Sciatic nerve (tissue), 2 donors: ENCODE measurements at regions not wholly inside any gene's neighbourhood (a gene's known extent, or its start where the extent isn't known, plus 50 kb on each side); places are given as distances from the start of the nearest gene placed in this dataset.
A peak's percentile ranks its signal among the peaks of the same experiment; 100 is the strongest.
"Not testable (repeated sequence)": the region's sequence is repeated elsewhere in the genome, so short reads cannot be mapped to it uniquely, and the experiment has no call there.

Experiments used
- ATAC-seq: fragments of 200-7000 bp; cut with Tn5 transposase; one replicate; pipeline ENCODE4 v1.9.1; 2020; ENCODE audit warnings: mild to moderate bottlenecking, moderate library complexity
- DNase-seq: peaks from one replicate; pipeline ENCODE4 v3.0.0-alpha.2; 2020; ENCODE audit warnings: low spot score
- intact Hi-C: fragments of 100-400 bp; cut with DNase I; formaldehyde crosslinking; loops from one replicate; pipeline ENCODE4 v1.14.2; 2022
- donor health status: DM: no; HTN: no; CAD: no.
- donor health status: DM: no; HTN: no; CAD: no.

DNA sequence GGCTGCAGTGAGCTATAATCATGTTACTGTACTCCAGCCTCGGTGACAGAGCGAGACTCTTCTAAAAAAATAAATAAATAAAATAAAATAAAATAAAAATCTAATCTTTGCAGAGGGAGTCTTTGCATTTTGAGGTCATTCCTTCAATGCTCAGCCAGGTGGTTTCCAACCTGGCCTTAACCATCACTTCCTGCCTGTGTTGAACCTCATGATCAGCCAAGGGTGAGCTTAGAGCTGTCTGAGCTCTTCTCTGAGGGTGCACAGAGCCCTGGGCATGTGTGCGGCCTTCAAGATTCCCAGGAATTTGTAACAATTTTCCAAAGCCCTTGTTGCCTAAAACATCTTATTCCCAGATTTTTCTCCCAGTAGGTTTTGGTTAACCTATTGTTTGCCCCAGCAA is 94.3 kb downstream of the KCNJ12 start:
- intact Hi-C loops, ATAC-seq, DNase-seq: not testable (repeated sequence)

DNA sequence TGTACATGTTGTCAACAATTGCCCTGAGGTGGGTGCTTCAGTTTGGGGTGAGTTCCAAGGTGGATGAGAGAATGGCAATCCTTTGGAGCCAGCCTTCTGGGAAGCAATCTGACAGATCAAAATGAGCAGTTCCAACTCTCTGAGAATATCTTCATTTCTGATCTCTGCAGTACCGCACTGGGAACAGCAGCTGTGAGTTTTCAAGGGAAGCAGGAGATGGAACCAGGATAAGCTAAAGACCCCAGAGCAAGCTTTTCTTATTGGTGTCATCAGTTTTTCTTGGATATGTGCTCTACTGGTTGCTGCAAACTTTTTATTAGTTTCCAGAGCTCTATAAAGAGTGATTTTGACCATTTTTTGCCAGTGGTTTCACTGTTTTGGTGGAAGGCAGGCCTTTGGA is 94.7 kb downstream of the KCNJ12 start:
- intact Hi-C loops, result no loop called here
- no peak for ATAC-seq
- DNase-seq, result no peak

GRCh38 chr17:21474815-21475214 is 98.7 kb downstream of the KCNJ12 start:
- intact Hi-C loops, result no loop called here
- DNase-seq (no peak), ATAC-seq (no peak)

DNA sequence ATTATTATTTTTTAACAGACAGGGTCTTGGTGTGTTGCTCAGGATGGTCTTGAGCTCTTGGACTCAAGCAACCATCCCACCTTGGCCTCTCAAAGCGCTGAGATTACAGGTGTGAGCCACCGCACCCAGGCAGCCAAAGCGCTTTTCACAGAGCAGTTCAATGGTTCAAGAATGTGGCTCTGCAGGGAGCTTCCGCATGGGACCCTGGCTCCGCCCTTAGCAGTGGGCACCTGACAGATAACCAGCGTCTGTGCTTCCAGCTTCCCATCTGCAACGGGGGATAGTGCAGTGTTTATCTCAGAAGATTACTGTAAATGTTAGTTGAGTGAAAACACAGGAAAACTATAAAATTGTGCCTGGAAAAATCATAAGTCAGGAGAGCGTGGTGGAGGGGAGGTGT is 99.4 kb downstream of the KCNJ12 start:
- intact Hi-C loops, result no loop called here
- ATAC-seq, result no peak
- DNase-seq, result no peak

- ATAC-seq, result no peak
- no peak for DNase-seq
- intact Hi-C loops, result no loop called here
Measured at GRCh38 chr17:21476867-21477266, 100.7 kb downstream of the KCNJ12 start.

- intact Hi-C loops, result no loop called here
- DNase-seq (no peak), ATAC-seq (no peak)
Measured at GRCh38 chr17:21482189-21482865, 106.2 kb downstream of the KCNJ12 start.

GRCh38 chr17:21488043-21488442 is 111.9 kb downstream of the KCNJ12 start:
- ATAC-seq, DNase-seq, intact Hi-C loops: not testable (repeated sequence)

- no peak for DNase-seq
- ATAC-seq, result no peak
- intact Hi-C loops, result no loop called here
Measured at GRCh38 chr17:21493993-21494392, 117.8 kb downstream of the KCNJ12 start.

DNA sequence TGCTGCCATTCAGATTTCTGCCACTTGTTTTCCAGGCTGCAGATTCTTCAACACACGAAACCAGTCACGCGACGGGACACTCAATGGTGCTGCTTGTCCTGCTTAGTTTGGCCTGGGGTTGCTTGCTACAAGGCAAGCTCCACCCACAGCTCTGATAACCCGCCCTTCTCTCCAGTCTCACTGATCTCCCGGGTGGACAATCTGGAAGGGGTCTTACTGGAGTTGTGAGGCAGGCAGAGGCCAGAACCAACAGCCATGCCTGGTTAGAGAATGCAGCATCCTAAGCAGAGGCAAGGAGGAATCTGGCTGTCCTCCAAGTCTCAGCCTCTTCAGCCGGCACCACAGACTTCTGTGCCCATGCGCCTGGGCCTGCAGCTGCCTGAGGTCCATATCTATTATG is 119.1 kb downstream of the KCNJ12 start:
- no peak for ATAC-seq
- intact Hi-C loops, result no loop called here
- no peak for DNase-seq

DNA sequence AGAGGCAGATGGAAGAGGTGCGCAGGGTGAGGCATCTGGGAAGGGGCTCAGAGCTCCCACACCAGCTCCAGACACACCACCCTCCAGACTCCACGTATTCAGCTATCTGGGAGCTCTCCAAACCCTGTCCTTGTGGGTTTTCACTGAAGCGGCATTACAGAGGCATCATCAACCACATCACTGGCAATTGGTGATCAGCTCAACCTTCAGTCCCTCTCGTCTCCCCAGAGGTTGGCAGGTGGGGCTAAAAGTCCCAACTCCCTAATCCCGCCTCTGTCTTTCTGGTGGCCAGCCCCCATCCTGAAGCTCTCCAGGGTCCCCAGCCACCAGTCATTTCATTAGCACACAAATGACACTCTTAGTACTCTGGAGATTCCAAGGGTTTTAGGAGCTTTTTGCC is 123.9 kb downstream of the KCNJ12 start:
- no peak for DNase-seq
- no peak for ATAC-seq
- intact Hi-C loops, result no loop called here

GRCh38 chr17:21501927-21502700 is 126.0 kb downstream of the KCNJ12 start:
- intact Hi-C loops, DNase-seq, ATAC-seq: not testable (repeated sequence)

GRCh38 chr17:21505819-21506815 is 130.0 kb downstream of the KCNJ12 start:
- DNase-seq, result no peak
- no peak for ATAC-seq

GRCh38 chr17:21507806-21508205 is 131.6 kb downstream of the KCNJ12 start:
- DNase-seq, ATAC-seq, intact Hi-C loops: not testable (repeated sequence)

More at GRCh38 chr17:21505819-21506815, 130.0 kb downstream of the KCNJ12 start:
- intact Hi-C loops, result no loop called here

DNA sequence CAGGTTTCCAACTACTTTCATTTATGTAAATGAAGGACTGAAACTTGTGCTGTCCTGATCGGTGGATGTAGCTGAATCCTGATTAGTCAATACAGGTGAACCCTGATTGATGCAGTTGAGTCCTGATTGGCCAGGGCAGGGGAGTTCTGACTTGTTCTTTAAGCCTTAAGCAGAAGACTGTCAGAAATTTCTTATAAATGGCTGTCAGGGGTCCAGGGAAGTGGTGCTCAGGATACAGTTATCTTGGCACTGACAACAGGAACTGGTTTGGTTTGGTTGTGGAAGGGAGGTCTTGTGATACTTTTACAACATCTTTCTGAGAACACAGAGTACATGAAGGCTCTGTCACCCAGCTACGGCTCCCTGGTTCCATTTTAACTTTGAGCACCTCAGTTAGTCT is 132.1 kb downstream of the KCNJ12 start:
- intact Hi-C loops, result no loop called here
- no peak for ATAC-seq
- DNase-seq, result no peak

GRCh38 chr17:21509356-21509755 is 133.2 kb downstream of the KCNJ12 start:
- DNase-seq, result not testable (repeated sequence)

DNA sequence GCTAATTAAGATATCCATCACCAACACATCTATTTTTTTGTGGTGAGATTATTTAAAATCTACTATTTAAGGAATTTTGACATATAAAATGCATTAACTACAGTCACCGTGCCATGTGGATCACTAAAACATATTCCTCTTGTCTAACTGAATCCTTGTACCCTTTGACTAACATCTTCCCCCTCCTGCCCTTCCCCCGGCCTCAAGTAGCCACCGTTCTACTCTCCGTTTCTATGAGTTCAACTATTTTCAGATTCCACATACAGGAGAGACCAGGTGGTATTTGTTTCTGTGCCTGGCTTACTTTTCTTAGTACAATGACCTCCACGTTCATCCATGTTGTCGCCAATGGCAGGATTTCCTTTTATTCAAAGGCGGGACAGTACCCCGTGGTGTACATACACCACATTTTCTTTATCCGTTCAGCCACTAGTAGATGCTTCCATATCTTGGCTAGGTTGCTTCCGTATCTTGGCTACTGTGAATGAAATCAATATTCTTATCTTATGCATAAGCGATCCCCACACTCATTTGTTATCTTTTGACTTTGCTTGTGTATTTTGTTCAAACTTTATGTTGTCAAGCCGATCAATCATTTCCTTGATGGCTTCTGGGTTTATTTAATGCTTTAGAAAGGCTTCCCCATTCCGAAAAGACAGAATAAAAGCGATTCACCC is 134.7 kb downstream of the KCNJ12 start:
- ATAC-seq, result no peak
- intact Hi-C loops, result loop anchor here (5.0 kb wide), 1 partner anchor 54 kb away; no protein-coding TSS in a partner anchor
- no peak for DNase-seq

More at GRCh38 chr17:21509356-21509755, 133.2 kb downstream of the KCNJ12 start:
- ATAC-seq, intact Hi-C loops: not testable (repeated sequence)

DNA sequence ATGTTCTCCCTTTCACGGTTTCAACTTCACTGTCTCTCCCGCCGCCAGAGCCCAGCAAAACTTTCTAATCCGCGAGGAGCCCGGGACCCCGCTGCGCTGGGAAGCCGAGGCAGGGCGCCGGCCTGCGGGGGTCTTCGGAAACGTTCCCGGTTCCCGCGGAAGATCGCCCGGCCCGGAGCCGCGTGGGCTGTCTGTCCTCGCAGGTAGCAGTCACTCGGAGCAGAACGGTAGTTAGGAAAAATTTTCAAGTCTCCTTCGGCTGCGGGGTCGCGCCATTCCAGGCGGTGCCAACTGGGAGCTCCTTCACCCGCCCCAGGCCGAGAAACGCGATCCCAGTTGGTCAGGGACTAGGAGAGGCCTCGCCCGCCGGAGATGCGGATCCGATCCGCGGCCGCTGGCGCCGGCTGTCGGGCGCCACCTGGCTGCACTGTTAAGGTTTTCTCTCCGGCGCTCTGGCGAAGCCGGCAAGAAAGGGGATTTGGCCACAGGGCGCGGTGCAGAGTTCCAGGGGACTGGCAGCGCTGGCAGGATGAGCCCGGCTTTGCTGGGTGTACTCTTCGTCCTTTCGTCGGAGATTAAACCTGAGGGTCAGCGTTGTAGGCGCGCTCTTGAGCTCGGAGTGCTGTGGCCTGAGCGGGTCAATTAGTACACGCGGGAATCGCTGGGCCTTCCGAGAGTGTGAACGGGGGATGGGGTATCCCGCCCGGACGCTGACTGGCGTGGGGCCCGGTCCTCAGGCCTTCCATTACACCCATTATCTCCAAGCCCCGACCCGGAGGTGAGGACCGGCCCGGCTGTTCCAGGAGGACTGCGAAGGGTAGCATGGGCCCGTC is 135.4 kb downstream of the KCNJ12 start:
- ATAC-seq, result peak; percentile 97
- peak; percentile 88 for DNase-seq
- intact Hi-C loops, result loop anchor here (5.0 kb wide), 1 partner anchor 54 kb away; no protein-coding TSS in a partner anchor
